Glomerular visceral epithelial cell (primary cell): ENCODE measurements at regions not wholly inside any gene's neighbourhood (a gene's known extent, or its start where the extent isn't known, plus 50 kb on each side); places are given as distances from the start of the nearest gene placed in this dataset.

Experiments used
- DNase-seq: peaks from one replicate; pipeline ENCODE4 v3.0.0-alpha.2; 2016; ENCODE audit errors: extremely low spot score

GRCh38 chr1:57494530-57495079 is 70.7 kb upstream of the DAB1 start:
- DNase-seq, result peak; percentile 54

DNA sequence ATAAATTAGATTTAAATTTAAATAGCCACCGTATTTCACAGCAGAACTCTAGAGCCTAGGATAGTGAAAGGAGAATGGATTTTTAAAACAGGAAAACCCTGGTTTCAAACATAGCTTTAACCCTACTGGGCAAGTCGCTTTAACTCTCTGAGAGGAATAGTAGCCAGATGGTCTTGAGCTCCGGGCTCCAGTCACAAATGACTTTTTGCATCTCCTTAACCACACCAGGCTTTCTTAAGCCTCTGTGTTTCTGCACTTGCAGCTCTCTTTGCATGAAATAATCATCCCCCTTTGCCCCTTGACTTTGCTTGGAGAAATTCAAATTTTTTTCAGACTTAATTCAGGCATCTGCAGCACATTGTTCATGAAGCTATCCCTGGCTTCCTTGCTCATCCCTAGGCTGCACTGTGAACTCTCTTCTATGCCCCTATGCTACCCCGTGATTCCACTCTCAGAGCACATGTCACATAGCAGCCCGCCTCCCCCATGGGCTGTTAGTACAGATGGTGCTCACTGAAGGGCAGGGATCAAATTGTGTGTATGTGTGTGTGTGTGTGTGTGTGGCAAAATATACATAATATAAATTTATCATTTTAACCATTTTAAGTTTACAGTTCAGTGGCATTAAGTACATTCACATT is 68.8 kb upstream of the DAB1 start:
- no peak for DNase-seq

DNA sequence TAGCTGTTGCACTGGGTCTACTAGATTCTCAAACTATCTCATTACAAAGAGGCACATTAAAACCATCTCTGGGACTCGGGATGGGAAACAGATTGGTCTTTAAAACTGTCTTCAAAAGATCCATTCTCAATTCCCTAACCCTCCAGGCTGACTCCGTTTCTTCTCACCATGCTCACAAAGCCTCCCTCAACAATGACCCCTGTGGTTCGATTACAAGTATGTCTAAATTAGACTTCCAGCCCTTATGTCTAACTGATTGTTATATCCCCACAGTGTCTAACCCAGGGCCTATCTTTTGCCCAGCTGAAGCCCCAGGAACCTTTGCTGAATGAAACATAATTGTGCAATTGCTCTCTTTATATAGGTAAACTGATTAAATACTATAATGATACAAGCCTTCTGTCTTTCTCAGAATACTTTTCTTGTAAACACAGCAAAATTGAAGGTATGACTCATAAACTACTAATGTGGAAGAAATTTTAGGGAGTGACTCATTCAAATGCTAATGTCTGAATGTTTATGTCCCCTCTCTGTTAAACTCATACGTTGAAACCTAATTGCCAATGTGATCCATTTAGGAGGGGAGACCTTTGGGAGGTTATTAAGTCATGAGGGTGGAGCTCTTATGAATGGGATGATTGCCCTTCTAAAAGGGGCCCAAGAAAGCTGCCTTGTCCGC is 65.6 kb upstream of the DAB1 start:
- peak; percentile 20 for DNase-seq

- peak; percentile 12 for DNase-seq
Measured at GRCh38 chr1:57485643-57486042, 61.8 kb upstream of the DAB1 start.

DNA sequence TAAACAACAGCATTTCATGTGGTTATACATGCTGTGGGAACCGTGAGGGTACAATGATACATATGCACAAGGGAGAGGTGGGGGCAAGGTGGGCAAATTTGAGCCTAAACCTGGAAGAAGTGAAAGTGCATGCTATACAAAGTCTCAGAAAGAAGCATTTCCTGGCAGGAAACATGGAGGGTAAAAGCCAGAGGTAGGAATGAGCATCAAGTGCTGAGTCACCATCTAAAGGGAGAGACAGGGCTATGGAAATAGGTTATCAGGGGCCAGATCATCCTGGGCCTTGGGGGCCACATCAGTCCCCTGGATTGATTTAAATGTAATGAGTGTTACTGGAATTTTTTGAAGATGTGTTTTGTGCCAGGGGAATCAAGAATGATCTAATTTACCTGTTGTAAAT is 60.1 kb upstream of the DAB1 start:
- no peak for DNase-seq

- DNase-seq, result no peak
Measured at GRCh38 chr1:57479471-57479870, 55.6 kb upstream of the DAB1 start.

GRCh38 chr1:57475366-57475765 is 51.5 kb upstream of the DAB1 start:
- no peak for DNase-seq

GRCh38 chr1:57474137-57474750 is 50.4 kb upstream of the DAB1 start:
- DNase-seq, result no peak
